Panc1 (cell line): ENCODE measurements at regions not wholly inside any gene's neighbourhood (a gene's known extent, or its start where the extent isn't known, plus 50 kb on each side); places are given as distances from the start of the nearest gene placed in this dataset.

ENCODE experiments used
- ATAC-seq: fragments of 200-7000 bp; cut with Tn5 transposase; 2 replicates; pipeline ENCODE4 v1.9.1; 2020; ENCODE audit warnings: mild to moderate bottlenecking, moderate library complexity
- BruUV-seq: library from RNA; stranded (reverse); fragments of 400-500 nt; replicated peaks from 2 replicates; lab custom pipeline; 2021; lab: Mats Ljungman, UMichigan
- CTCF ChIA-PET: fragments of 300-600 bp; sonication (Branson Sonifier 250); formaldehyde crosslinking; loops from one replicate; lab custom pipeline; 2022; ENCODE audit warnings: antibody characterized with exemption; lab: Charles Lee
- POLR2A ChIA-PET: fragments of 300-600 bp; sonication (Branson Sonifier 250); formaldehyde crosslinking; loops from one replicate; lab custom pipeline; 2022; ENCODE audit warnings: antibody characterized with exemption; lab: Charles Lee
- DNase-seq: peaks from one replicate; pipeline ENCODE4 v3.0.0-alpha.2; 2010; ENCODE audit warnings: low read depth, low spot score
- H3K27ac ChIP-seq: 2 replicates; pipeline ENCODE4 v1.5.1; 2011; ENCODE audit warnings: mild to moderate bottlenecking, low read length, inconsistent platforms
- H3K27me3 ChIP-seq: fragments of 200-500 bp; sonication (Bioruptor generic); 2 replicates; pipeline ENCODE4 v1.6.0; 2014; ENCODE audit warnings: low read length, inconsistent platforms; ENCODE audit not compliant: control insufficient read depth, insufficient read depth
- H3K36me3 ChIP-seq: fragments of 200-500 bp; sonication (Bioruptor generic); 2 replicates; pipeline ENCODE4 v1.5.1; 2014; ENCODE audit warnings: inconsistent platforms, mild to moderate bottlenecking, low read length, moderate library complexity; ENCODE audit not compliant: control insufficient read depth, insufficient read depth
- H3K4me1 ChIP-seq: 2 replicates; pipeline ENCODE4 v1.5.1; 2011; ENCODE audit warnings: inconsistent platforms, mild to moderate bottlenecking, low read length, moderate library complexity; ENCODE audit not compliant: control insufficient read depth, insufficient read depth
- H3K4me3 ChIP-seq, 2 experiments: 2 replicates each; pipeline ENCODE4 v1.5.1; 2011 to 2012; ENCODE audit warnings: low read depth in 2 of 2, low read length in 2 of 2, mild to moderate bottlenecking in 2 of 2, inconsistent platforms in 1 of 2, moderate library complexity in 1 of 2
- H3K9me3 ChIP-seq: fragments of 200-500 bp; sonication (Bioruptor generic); 2 replicates; pipeline ENCODE4 v1.5.1; 2014; ENCODE audit warnings: low read depth, mild to moderate bottlenecking, inconsistent platforms, low read length, moderate library complexity; ENCODE audit not compliant: control insufficient read depth, insufficient read depth
- CTCF ChIP-seq: fragments of 450-650 bp; IDR thresholded peaks from 2 replicates; pipeline ENCODE4 v1.5.1; 2017; ENCODE audit warnings: mild to moderate bottlenecking
- POLR2AphosphoS5 ChIP-seq: IDR thresholded peaks from 2 replicates; pipeline ENCODE4 v1.6.1; 2012; ENCODE audit warnings: mild to moderate bottlenecking, low read depth, low read length, moderate library complexity
- REST ChIP-seq, 2 experiments: IDR thresholded peaks; 2 replicates each; pipeline ENCODE4 v1.6.1; 2011 to 2012; ENCODE audit warnings: low read depth in 2 of 2, control low read depth in 1 of 2, low read length in 1 of 2, mild to moderate bottlenecking in 1 of 2, moderate library complexity in 1 of 2; ENCODE audit not compliant: insufficient read depth in 1 of 2
- SIN3A ChIP-seq: IDR thresholded peaks from 2 replicates; pipeline ENCODE4 v1.6.1; 2012; ENCODE audit warnings: low read depth, mild to moderate bottlenecking, low read length, moderate library complexity, borderline replicate concordance; ENCODE audit not compliant: insufficient read depth
- TCF7L2 ChIP-seq: IDR thresholded peaks from 2 replicates; pipeline ENCODE4 v1.6.1; 2011; ENCODE audit warnings: mild to moderate bottlenecking, low read depth, low read length, inconsistent platforms
- in situ Hi-C: cut with HindIII; loops from 2 replicates; pipeline ENCODE4 v1.10.0; 2016; ENCODE audit warnings: low sequenced_read_pairs, low pct_unique_long_range_greater_than_20kb
- intact Hi-C: fragments of 100-400 bp; cut with micrococcal nuclease; formaldehyde crosslinking; loops from one replicate; pipeline ENCODE4 v1.10.0; 2022; ENCODE audit not compliant: unreplicated experiment

DNA sequence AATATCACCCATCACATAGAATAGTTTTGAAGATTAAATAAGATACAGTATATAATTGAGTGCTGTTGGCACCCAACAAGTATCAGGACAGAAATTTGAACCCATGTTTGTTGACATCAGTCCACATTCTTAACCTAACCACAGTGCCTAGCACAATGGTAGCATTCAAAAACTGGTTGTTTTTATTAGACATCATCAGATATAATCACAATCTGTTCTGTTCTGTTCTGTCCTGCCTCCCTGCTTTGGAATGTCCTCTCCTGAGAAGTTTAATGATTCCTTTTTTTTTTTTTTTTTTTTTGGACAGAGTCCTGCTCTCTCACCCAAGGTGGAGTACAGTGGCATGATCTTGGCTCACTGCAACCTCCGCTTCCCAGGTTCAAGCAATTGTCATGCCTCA, 476.6 kb downstream of the RMST start:
- Histone ChIP-seq H3K27ac (no peak overlapping the region), H3K4me1 (no peaks in the 10 kb centered on the region), H3K9me3 (no peaks in the 10 kb centered on the region), H3K36me3 (no peaks in the 10 kb centered on the region), H3K4me3 (no peak overlapping the region), H3K27me3 (no peaks in the 10 kb centered on the region)
- no TSS peak for BruUV-seq
- DNase-seq (no peak), ATAC-seq (no peak)
- in situ Hi-C loops: no loop called here
- intact Hi-C loops: no loop called here
- ChIA-PET CTCF (no interaction called here), POLR2A (no interaction called here)
- TF ChIP-seq SIN3A (no peak), CTCF (no peak), POLR2AphosphoS5 (no peak), REST (IDR thresholded peaks at IDR 0.05; ENCODE audit: insufficient read depth in 1 of 2, low read depth in 2 of 2, low read length in 1 of 2) (no peak), TCF7L2 (no peak)

DNA sequence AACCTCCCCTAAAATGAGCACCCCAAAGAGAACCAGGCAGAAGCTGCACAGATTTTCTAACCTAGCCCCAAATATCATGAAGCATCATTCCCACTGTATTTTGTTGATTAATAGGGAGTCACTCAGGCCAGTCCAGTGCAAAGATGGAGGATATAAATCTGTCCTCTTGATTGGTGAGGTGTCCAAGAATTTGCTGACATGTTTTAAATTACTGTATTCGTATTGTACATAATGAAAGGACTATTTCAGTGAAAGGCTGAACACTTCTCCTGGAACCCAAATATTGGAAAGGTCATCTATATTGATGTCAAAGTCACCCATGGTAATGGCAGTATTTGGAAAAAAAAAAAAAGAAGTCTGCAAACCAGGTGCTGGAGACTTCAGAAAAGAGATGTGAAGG, 477.5 kb downstream of the RMST start:
- H3K27ac ChIP-seq: no peak overlapping the region
- in situ Hi-C loops: no loop called here
- intact Hi-C loops: no loop called here
- no peaks in the 10 kb centered on the region for H3K36me3 ChIP-seq
- DNase-seq (no peak), ATAC-seq (no peak)
- no peak overlapping the region for H3K4me3 ChIP-seq
- ChIA-PET CTCF (no interaction called here), POLR2A (no interaction called here)
- H3K4me1 ChIP-seq: no peaks in the 10 kb centered on the region
- no peaks in the 10 kb centered on the region for H3K9me3 ChIP-seq
- no TSS peak for BruUV-seq
- no peaks in the 10 kb centered on the region for H3K27me3 ChIP-seq
- TF ChIP-seq CTCF: no peak
- no peak for TF ChIP-seq POLR2AphosphoS5
- no peak for TF ChIP-seq REST (IDR thresholded peaks at IDR 0.05; ENCODE audit: insufficient read depth in 1 of 2, low read depth in 2 of 2, low read length in 1 of 2)
- no peak for TF ChIP-seq SIN3A
- TF ChIP-seq TCF7L2: no peak
